PC-9 (cell line): ENCODE measurements at regions not wholly inside any gene's neighbourhood (a gene's known extent, or its start where the extent isn't known, plus 50 kb on each side); places are given as distances from the start of the nearest gene placed in this dataset.

Experiments used
- BruUV-seq: library from RNA; stranded (reverse); fragments of 400-500 nt; replicated peaks from 2 replicates; lab custom pipeline; 2021; lab: Mats Ljungman, UMichigan
- CTCF ChIA-PET: fragments of 300-600 bp; sonication (Branson Sonifier 250); formaldehyde crosslinking; loops from one replicate; lab custom pipeline; 2022; ENCODE audit warnings: antibody characterized with exemption; lab: Charles Lee
- POLR2A ChIA-PET: fragments of 300-600 bp; sonication (Branson Sonifier 250); formaldehyde crosslinking; loops from one replicate; lab custom pipeline; 2022; ENCODE audit warnings: antibody characterized with exemption; ENCODE audit not compliant: unreplicated experiment; lab: Charles Lee
- DNase-seq, 2 experiments: peaks; one replicate each; pipeline versions ENCODE4 v3.0.0 to v3.0.0-alpha.2; 2015 to 2022; ENCODE audit warnings: mixed read lengths in 1 of 2
- H2AFZ ChIP-seq: fragments of 200-600 bp; sonication (generic); 2 replicates; pipeline ENCODE4 v1.8.1; 2017; ENCODE audit warnings: antibody characterized with exemption
- H3F3A ChIP-seq: fragments of 200-600 bp; sonication (generic); 2 replicates; pipeline ENCODE4 v1.8.1; 2017; ENCODE audit warnings: antibody characterized with exemption, mild to moderate bottlenecking, low read depth; ENCODE audit not compliant: insufficient read depth
- H3K27ac ChIP-seq: fragments of 200-600 bp; sonication (generic); 2 replicates; pipeline ENCODE4 v1.6.1; 2016; ENCODE audit warnings: mixed run types
- H3K27me3 ChIP-seq: fragments of 200-600 bp; sonication (generic); 2 replicates; pipeline ENCODE4 v1.6.1; 2016; ENCODE audit warnings: low read depth, mixed run types; ENCODE audit not compliant: insufficient read depth
- H3K36me3 ChIP-seq: fragments of 200-600 bp; sonication (generic); 2 replicates; pipeline ENCODE4 v1.6.1; 2016; ENCODE audit warnings: low read depth, mixed run types
- H3K4me1 ChIP-seq: fragments of 200-600 bp; sonication (generic); replicated peaks from 2 replicates; pipeline ENCODE4 v1.6.1; 2016; ENCODE audit warnings: mixed run types; ENCODE audit not compliant: insufficient read depth
- H3K4me2 ChIP-seq: fragments of 200-600 bp; sonication (generic); 2 replicates; pipeline ENCODE4 v1.6.1; 2017; ENCODE audit warnings: mixed run types
- H3K4me3 ChIP-seq: fragments of 200-600 bp; sonication (generic); 2 replicates; pipeline ENCODE4 v1.6.1; 2016; ENCODE audit warnings: mixed run types
- H3K79me2 ChIP-seq: fragments of 200-600 bp; sonication (generic); 2 replicates; pipeline ENCODE4 v1.6.1; 2017; ENCODE audit warnings: low read depth, mixed run types
- H3K9me2 ChIP-seq: fragments of 200-600 bp; sonication (generic); 2 replicates; pipeline ENCODE4 v1.8.1; 2017; ENCODE audit warnings: mild to moderate bottlenecking; ENCODE audit not compliant: insufficient read depth
- H3K9me3 ChIP-seq: fragments of 200-600 bp; sonication (generic); 2 replicates; pipeline ENCODE4 v1.8.1; 2016; ENCODE audit warnings: low read depth; ENCODE audit not compliant: insufficient read depth
- H4K20me1 ChIP-seq: fragments of 200-600 bp; sonication (generic); 2 replicates; pipeline ENCODE4 v1.8.1; 2017; ENCODE audit not compliant: insufficient read depth
- EZH2 ChIP-seq: fragments of 200-600 bp; sonication (generic); IDR thresholded peaks from 2 replicates; pipeline ENCODE4 v1.8.0; 2017; ENCODE audit warnings: antibody characterized with exemption, low read depth
- intact Hi-C: fragments of 100-400 bp; cut with micrococcal nuclease; formaldehyde crosslinking; loops from one replicate; pipeline ENCODE4 v1.10.0; 2022; ENCODE audit not compliant: unreplicated experiment
- TF ChIP-seq, protein P1 (sequence below): fragments of 200-600 bp; sonication (generic); conservative IDR thresholded peaks from 2 replicates; pipeline ENCODE4 v1.6.1; 2017; ENCODE audit warnings: mixed run types, antibody characterized with exemption, mild to moderate bottlenecking, moderate library complexity

DNA sequence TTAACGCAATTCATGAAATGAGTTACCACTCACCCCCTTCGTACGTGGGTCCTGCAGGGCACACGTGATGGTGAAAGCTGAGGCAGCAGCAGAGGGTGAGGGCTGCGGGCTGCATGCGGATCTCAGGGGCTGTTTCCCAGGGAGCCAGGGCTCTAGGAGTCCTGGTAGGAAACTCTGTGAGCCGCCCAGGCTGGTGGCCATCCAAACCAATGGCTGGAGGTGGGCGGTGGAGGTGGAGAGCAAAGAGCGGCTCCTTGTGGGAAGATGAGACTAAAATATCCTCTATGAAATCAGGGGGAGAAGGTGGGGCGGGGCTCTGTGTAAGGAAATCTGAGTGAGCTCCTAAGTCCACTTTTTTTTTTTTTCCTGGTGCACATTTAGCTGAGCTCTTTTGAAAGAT, 120.1 kb upstream of the SLC1A4 start:
- intact Hi-C loops, result no loop called here
- no peak for DNase-seq
- no peaks in the 10 kb centered on the region for H3K79me2 ChIP-seq
- TF ChIP-seq, protein P1, sequence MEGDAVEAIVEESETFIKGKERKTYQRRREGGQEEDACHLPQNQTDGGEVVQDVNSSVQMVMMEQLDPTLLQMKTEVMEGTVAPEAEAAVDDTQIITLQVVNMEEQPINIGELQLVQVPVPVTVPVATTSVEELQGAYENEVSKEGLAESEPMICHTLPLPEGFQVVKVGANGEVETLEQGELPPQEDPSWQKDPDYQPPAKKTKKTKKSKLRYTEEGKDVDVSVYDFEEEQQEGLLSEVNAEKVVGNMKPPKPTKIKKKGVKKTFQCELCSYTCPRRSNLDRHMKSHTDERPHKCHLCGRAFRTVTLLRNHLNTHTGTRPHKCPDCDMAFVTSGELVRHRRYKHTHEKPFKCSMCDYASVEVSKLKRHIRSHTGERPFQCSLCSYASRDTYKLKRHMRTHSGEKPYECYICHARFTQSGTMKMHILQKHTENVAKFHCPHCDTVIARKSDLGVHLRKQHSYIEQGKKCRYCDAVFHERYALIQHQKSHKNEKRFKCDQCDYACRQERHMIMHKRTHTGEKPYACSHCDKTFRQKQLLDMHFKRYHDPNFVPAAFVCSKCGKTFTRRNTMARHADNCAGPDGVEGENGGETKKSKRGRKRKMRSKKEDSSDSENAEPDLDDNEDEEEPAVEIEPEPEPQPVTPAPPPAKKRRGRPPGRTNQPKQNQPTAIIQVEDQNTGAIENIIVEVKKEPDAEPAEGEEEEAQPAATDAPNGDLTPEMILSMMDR, result no peak
- no peak for TF ChIP-seq EZH2
- no peak overlapping the region for H2AFZ ChIP-seq
- no peaks in the 10 kb centered on the region for H3K9me3 ChIP-seq
- no peaks in the 10 kb centered on the region for H4K20me1 ChIP-seq
- no peaks in the 10 kb centered on the region for H3K36me3 ChIP-seq
- no peaks in the 10 kb centered on the region for H3K9me2 ChIP-seq
- CTCF ChIA-PET, result interaction anchor here (0.6 to 0.7 kb wide), 2 partner anchors 48 to 77 kb away, joined by 4 to 6 read pairs; no protein-coding TSS in a partner anchor
- H3K4me3 ChIP-seq, result no peak overlapping the region
- peaks cover 12% of the 10 kb centered on the region; the same call in 1 of the 2 replicates for H3F3A ChIP-seq
- H3K4me2 ChIP-seq, result no peak overlapping the region
- no TSS peak for BruUV-seq
- H3K27ac ChIP-seq, result no peak overlapping the region
- H3K4me1 ChIP-seq, result peaks cover 14% of the 10 kb centered on the region
- POLR2A ChIA-PET, result interaction anchor here (0.6 kb wide), 1 partner anchor 286 kb away, joined by 7 read pairs; no protein-coding TSS in a partner anchor
- no peaks in the 10 kb centered on the region for H3K27me3 ChIP-seq

DNA sequence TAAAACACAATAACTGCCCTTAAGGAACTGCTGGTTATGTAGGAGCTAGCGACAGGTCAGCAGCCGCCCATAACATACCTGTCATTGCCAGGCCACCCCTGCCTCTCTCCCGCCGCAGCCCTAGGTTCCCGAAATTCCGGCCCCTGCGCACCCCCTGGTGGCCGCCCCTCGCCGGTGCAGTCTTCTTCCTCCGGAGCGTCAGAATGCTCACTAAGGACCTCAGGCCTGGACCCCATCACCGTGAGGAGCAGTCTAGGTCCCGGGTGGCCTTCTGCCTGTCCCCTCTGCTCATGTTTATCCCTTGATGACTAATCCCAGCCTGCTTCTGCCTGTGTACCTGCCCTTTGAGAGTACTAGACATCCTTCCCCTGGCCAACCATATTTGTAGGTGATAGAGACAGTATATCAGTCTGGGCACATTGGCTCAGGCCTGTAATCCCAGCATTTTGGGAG, 115.7 kb upstream of the SLC1A4 start:
- Histone ChIP-seq H3K9me2 (no peaks in the 10 kb centered on the region), H2AFZ (peak overlapping the region; percentile 56; the same call in 1 of the 2 replicates), H3K4me2 (peak overlapping the region; percentile 24; the same call in 1 of the 2 replicates), H3K27ac (no peak overlapping the region), H4K20me1 (no peaks in the 10 kb centered on the region), H3K36me3 (no peaks in the 10 kb centered on the region), H3K79me2 (no peaks in the 10 kb centered on the region), H3K9me3 (no peaks in the 10 kb centered on the region), H3F3A (peaks cover 24% of the 10 kb centered on the region), H3K4me1 (peaks cover 26% of the 10 kb centered on the region), H3K27me3 (no peaks in the 10 kb centered on the region), H3K4me3 (no peak overlapping the region)
- BruUV-seq, result no TSS peak
- peak; percentile 66 to 88 for DNase-seq
- ChIA-PET CTCF (interaction anchor here (0.7 to 1.0 kb wide), 3 partner anchors 222 to 286 kb away, joined by 3 to 13 read pairs (median 3); no protein-coding TSS in a partner anchor), POLR2A (no interaction called here)
- TF ChIP-seq, protein P1, result peak; percentile 99
- no peak for TF ChIP-seq EZH2
- intact Hi-C loops, result loop anchor here (1.0 to 2.0 kb wide), 4 partner anchors 225 to 543 kb away; partner anchors contain the start of gene AFTPH

DNA sequence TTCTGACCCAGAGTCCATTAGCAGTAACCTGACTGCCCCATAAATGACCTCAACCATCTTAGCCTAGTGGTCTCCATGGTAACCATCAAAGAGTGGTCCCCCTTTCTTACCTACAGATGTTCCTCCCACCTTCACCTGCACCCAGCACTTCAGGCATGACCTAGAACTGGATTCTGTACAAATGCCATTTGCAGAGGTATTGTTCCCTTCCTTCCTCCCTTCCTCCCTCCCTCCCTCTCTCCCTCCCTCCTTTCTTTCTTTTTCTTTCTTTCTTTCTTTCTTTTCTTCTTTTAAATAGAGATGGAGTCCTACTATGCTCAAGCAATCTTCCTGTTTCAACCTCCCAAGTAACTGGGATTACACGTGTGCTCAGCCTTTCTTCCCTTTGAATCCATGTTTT, 114.6 kb upstream of the SLC1A4 start:
- intact Hi-C loops, result no loop called here
- Histone ChIP-seq H3K27ac (no peak overlapping the region), H3K4me1 (peaks cover 26% of the 10 kb centered on the region), H3K27me3 (no peaks in the 10 kb centered on the region), H3K36me3 (no peaks in the 10 kb centered on the region), H3K9me2 (no peaks in the 10 kb centered on the region), H3K79me2 (no peaks in the 10 kb centered on the region), H4K20me1 (no peaks in the 10 kb centered on the region), H3K9me3 (no peaks in the 10 kb centered on the region), H3K4me2 (no peak overlapping the region), H3F3A (peaks cover 24% of the 10 kb centered on the region), H2AFZ (no peak overlapping the region), H3K4me3 (no peak overlapping the region)
- ChIA-PET CTCF (no interaction called here), POLR2A (no interaction called here)
- TF ChIP-seq, protein P1, result no peak
- TF ChIP-seq EZH2, result no peak
- no peak for DNase-seq
- no TSS peak for BruUV-seq
